ENCODE measurements at regions not wholly inside any gene's neighbourhood (a gene's known extent, or its start where the extent isn't known, plus 50 kb on each side); places are given as distances from the start of the nearest gene placed in this dataset.

- Histone ChIP-seq H3F3A (ENCODE audit: low read depth) (no peaks in the 10 kb centered on the region), H3K27ac (no peak overlapping the region), H3K4me3 (no peak overlapping the region), H3K9ac (no peak overlapping the region), H3K27me3 (no peaks in the 10 kb centered on the region), H2AFZ (replicated peaks) (no peak overlapping the region), H3K36me3 (no peaks in the 10 kb centered on the region), H3K9me3 (ENCODE audit: low read depth) (no peaks in the 10 kb centered on the region), H3K4me2 (no peak overlapping the region), H3K79me2 (ENCODE audit: low read depth) (no peaks in the 10 kb centered on the region), H3K4me1 (no peaks in the 10 kb centered on the region), H4K20me1 (ENCODE audit: low read depth) (no peaks in the 10 kb centered on the region)
- Mint-ChIP-seq H3K4me1 (no peaks in the 10 kb centered on the region), H3K9me3 (no peaks in the 10 kb centered on the region), H3K36me3 (no peaks in the 10 kb centered on the region), H3K27me3 (ENCODE audit: insufficient read depth, low read depth) (no peaks in the 10 kb centered on the region), H3K4me3 (no peak overlapping the region), H3K27ac (no peak overlapping the region)
- no peak for TF ChIP-seq EZH2 (IDR thresholded peaks at IDR 0.05)
- TF ChIP-seq, protein P1, sequence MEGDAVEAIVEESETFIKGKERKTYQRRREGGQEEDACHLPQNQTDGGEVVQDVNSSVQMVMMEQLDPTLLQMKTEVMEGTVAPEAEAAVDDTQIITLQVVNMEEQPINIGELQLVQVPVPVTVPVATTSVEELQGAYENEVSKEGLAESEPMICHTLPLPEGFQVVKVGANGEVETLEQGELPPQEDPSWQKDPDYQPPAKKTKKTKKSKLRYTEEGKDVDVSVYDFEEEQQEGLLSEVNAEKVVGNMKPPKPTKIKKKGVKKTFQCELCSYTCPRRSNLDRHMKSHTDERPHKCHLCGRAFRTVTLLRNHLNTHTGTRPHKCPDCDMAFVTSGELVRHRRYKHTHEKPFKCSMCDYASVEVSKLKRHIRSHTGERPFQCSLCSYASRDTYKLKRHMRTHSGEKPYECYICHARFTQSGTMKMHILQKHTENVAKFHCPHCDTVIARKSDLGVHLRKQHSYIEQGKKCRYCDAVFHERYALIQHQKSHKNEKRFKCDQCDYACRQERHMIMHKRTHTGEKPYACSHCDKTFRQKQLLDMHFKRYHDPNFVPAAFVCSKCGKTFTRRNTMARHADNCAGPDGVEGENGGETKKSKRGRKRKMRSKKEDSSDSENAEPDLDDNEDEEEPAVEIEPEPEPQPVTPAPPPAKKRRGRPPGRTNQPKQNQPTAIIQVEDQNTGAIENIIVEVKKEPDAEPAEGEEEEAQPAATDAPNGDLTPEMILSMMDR (IDR thresholded peaks at IDR 0.05): no peak
- no peak for TF ChIP-seq EZH2phosphoT487 (IDR thresholded peaks at IDR 0.05)
- no peak for DNase-seq (ENCODE audit: low spot score)
Measured at GRCh38 chr14:59038746-59039145, 149.7 kb upstream of the DAAM1 start.

GRCh38 chr14:59041308-59041707, 147.2 kb upstream of the DAAM1 start:
- no peak for DNase-seq (ENCODE audit: low spot score)
- Histone ChIP-seq H2AFZ (replicated peaks) (no peak overlapping the region), H3F3A (ENCODE audit: low read depth) (no peaks in the 10 kb centered on the region), H3K36me3 (no peaks in the 10 kb centered on the region), H3K4me1 (no peaks in the 10 kb centered on the region), H4K20me1 (ENCODE audit: low read depth) (no peaks in the 10 kb centered on the region), H3K4me3 (no peak overlapping the region), H3K79me2 (ENCODE audit: low read depth) (no peaks in the 10 kb centered on the region), H3K27me3 (no peaks in the 10 kb centered on the region), H3K9me3 (ENCODE audit: low read depth) (no peaks in the 10 kb centered on the region), H3K9ac (no peak overlapping the region), H3K27ac (no peak overlapping the region), H3K4me2 (no peak overlapping the region)
- Mint-ChIP-seq H3K9me3 (peaks cover 2% of the 10 kb centered on the region), H3K4me3 (no peak overlapping the region), H3K36me3 (no peaks in the 10 kb centered on the region), H3K27ac (no peak overlapping the region), H3K27me3 (ENCODE audit: insufficient read depth, low read depth) (peaks cover 2% of the 10 kb centered on the region), H3K4me1 (no peaks in the 10 kb centered on the region)
- TF ChIP-seq EZH2phosphoT487 (IDR thresholded peaks at IDR 0.05): no peak
- TF ChIP-seq, protein P1 (IDR thresholded peaks at IDR 0.05): no peak
- no peak for TF ChIP-seq EZH2 (IDR thresholded peaks at IDR 0.05)

- TF ChIP-seq, protein P1 (IDR thresholded peaks at IDR 0.05): no peak
- TF ChIP-seq EZH2 (IDR thresholded peaks at IDR 0.05) (no peak), EZH2phosphoT487 (IDR thresholded peaks at IDR 0.05) (no peak)
- Histone ChIP-seq H3K27me3 (no peaks in the 10 kb centered on the region), H3K79me2 (ENCODE audit: low read depth) (no peaks in the 10 kb centered on the region), H3K9ac (no peak overlapping the region), H3K36me3 (no peaks in the 10 kb centered on the region), H3F3A (ENCODE audit: low read depth) (no peaks in the 10 kb centered on the region), H4K20me1 (ENCODE audit: low read depth) (no peaks in the 10 kb centered on the region), H3K9me3 (ENCODE audit: low read depth) (no peaks in the 10 kb centered on the region), H3K4me2 (no peak overlapping the region), H3K27ac (no peak overlapping the region), H2AFZ (replicated peaks) (no peak overlapping the region), H3K4me1 (no peaks in the 10 kb centered on the region), H3K4me3 (no peak overlapping the region)
- H3K27me3 Mint-ChIP-seq (ENCODE audit: insufficient read depth, low read depth): peaks cover 2% of the 10 kb centered on the region
- no peak overlapping the region for H3K27ac Mint-ChIP-seq
- no peaks in the 10 kb centered on the region for H3K4me1 Mint-ChIP-seq
- peaks cover 2% of the 10 kb centered on the region for H3K9me3 Mint-ChIP-seq
- no peak overlapping the region for H3K4me3 Mint-ChIP-seq
- no peak for DNase-seq (ENCODE audit: low spot score)
- no peaks in the 10 kb centered on the region for H3K36me3 Mint-ChIP-seq
Measured at GRCh38 chr14:59044707-59045106, 143.8 kb upstream of the DAAM1 start.

Data from neural progenitor cell (in vitro differentiated cells).